ENCODE measurements at regions not wholly inside any gene's neighbourhood (a gene's known extent, or its start where the extent isn't known, plus 50 kb on each side); places are given as distances from the start of the nearest gene placed in this dataset.
"Not testable (repeated sequence)": the region's sequence is repeated elsewhere in the genome, so short reads cannot be mapped to it uniquely, and the experiment has no call there.

DNA sequence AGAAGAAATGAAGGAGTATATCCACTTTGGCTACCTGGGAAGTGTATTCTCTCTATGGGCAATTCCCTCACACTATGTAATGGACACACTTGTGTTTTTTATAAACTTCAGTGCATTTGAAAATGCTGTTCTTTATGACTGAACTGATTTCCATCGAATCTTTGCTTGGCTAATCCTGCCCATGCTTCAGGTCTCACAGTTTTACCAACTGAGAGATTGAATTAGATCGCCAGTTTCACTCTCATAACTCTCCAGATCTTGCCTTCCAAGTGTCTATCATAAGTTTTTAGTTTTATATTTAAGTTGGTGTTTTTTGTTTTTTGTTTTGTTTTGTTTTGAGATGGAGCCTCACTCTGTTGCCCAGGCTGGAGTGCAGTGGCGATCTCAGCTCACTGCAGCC is 73.5 kb upstream of the MBNL1 start:
- DNase-seq (ENCODE audit: low read depth): no peak

DNA sequence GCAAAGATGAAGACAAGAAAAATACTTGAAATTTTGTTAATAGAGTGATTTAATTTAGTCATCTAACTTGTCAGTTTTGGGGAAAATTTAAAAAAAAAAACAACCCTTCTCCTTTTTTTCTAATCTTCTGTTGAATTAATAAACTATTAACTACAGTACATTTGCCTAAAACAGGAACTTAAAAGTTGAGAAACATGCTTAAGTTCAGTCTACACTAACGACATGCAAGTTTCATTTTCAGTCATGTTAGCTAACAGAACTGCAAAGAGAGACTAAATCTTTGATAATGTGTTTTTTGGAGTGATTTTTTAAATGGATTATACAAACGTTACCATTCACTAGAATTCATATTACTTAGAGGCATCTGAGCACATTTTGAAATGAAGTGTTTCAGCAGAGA is 71.9 kb upstream of the MBNL1 start:
- DNase-seq (ENCODE audit: low read depth): no peak

DNA sequence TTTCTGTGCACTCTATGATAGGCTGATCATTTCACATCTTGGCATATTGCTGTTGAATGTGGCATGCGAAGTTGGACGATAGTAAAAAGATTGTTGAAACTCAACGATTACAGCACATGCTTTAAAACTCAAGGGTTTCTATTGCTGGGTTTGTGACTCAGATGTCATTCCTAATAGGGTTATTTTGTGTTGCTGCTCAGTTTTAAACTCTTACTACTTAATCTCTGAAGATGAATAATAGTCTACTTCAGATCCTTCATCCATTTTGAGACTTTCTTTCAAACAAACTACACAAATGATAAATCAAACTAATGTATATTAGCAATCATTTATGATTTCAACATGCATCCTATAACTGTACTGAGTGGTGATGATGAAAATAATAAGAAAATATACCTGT is 71.3 kb upstream of the MBNL1 start:
- no peak for DNase-seq (ENCODE audit: low read depth)

DNA sequence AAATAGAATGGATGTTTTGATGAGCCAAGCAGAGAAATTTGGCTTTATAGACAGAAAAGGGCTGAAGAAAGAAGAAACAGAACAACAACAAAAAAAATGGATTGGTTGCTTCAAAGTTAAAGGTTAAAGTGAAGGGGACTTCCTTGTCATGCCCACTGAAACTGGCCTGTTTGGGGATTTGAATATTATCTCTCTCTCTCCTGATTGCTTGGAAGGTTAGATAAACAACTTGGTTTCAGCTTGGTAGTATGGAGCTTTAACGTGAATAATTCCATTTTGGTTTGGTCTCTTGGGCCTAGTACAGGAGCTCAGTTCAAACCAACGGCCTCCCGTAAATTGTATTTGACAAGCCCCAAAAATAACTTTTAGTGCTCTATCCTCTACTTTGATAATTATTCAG is 70.8 kb upstream of the MBNL1 start:
- no peak for DNase-seq (ENCODE audit: low read depth)

DNA sequence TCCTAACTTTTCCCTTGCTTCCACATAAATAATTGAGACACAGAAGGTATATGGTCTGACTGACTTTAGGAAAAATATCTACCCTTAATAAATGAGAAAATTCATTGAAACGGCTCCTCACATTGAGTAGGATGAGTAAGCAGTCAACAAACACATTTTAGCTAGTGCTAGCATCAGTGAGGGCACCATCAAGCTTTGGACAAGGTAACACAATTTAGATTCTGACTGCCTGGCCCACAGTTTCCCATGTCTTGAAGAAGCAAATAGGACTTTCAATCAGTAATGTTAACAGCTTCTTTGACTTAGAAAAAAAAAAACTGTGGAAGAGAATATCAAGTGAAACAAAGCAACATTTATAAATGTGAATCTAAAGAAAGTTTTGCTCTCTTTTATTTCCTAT is 70.1 kb upstream of the MBNL1 start:
- DNase-seq (ENCODE audit: low read depth): no peak

DNA sequence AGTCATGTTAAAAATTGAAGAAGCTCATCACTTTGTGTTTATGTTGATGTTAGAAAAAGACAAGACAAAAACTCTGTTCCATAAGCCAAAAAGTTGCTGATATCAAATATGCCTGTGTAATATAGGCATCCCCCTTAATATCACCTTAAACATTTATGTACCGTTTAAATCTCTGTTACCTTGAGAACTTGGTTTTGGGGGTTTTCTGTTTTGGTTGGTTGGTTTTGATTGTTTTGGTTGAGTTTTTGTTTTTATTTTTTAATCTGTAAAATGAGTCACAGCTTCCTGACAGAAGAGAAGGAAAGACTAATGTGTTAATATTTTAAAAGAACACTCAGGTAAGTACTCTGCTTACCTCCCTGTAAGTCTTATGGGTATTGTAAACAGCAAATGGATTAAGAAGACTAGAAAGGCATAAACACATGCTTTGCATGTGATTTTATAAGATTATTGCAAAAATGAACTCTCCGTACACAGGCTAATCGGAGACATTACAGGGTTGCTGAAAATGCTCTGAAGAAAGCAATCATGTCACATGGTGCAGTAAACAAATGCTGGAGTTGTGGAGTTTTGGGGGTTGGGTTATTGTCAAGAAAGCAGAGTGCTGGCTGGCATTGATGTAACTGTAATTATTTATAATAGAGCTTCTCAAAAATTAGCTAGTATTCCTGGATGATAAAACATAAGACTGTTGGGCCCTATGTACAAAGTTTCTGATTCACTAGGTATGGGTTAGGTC is 69.5 kb upstream of the MBNL1 start:
- no peak for DNase-seq (ENCODE audit: low read depth)

DNA sequence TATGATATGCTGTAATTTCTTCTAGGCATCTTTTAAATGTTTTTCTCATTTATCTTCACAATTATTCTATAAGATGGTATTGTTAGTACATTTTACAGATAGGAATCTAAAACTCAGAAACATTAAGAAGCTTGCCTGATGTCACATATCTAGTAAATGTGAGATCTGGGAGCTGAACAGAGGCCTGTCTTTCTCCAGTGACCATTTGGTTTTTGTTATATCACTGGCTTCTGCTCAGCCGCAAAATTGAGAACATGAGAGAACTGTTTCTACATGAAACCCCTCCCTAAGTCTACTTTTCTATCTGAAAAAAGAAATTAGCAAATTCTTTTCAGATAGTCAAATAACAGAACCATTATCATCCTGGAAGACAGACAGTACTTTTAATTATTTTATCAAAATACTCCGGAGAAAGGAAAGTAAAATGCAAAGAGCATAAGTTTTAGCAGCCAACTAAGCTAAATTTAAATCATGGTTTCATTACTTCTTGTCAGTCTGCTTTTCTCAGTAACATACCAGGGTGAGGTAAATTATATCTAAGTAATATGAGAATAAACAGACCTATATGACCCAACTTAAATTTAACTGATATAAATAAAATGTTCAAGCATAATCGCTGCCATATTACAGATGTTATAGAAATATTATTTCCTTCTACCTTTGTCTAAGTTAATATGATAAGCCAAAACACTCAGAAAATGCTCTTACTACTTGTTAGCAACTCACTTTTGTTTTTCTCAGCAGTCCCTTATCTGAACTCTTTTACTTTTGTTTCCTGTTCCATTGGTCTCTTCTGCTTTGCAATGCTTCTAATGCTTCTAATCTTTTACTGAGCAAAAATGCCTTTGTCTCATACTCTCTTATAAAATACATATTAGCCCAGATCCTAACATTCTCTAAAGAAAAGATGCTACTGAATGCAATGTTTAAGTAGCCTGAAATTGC is 68.0 kb upstream of the MBNL1 start:
- DNase-seq (ENCODE audit: low read depth): no peak

DNA sequence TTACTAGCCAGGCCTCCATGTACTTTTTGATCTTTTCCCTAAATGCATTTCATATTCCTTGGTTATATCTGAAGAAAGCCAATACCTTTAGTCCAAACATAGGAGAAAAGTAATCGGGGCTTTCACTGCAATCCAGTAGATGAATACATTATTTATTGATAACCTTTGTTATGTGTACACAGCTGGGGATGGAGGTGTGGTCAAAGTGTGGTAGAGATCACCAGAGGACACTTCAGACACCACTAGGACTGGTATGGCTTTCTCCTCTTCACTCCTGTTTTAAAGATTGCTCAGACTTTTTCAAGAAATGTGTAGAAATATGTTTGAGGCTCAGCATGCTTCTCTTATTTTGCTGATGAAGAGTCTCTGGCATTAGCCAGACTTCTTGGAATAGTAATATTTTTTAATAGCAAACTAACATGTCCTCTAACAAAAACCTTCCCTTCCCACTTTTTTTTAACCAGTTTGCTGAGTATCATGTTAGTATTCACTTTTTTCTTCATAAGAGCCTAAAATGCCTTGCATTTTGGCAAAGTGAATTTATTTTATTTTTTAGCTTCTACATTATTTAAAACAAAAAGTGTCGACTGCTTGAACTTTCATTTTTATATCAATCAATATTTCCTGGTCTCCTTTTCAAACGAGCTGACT is 65.6 kb upstream of the MBNL1 start:
- no peak for DNase-seq (ENCODE audit: low read depth)

DNA sequence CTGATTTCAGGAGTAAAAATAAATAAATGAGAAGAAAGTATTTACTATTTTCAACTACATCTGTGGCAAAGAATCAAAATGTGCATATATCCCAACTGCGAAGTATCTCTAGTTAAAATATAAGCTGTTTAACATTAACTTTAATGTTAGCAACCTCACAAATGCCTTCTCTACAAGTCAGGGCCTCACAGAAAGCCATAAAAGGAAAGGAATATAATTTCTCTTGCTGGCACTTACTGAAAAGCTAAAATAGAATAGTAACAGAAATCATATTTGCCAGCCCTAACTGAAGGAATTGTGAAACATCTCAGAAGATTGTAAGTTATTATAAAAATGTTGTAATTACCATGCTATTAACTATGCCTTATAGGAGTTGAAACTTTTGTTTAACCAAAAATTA is 65.1 kb upstream of the MBNL1 start:
- DNase-seq (ENCODE audit: low read depth): no peak

DNA sequence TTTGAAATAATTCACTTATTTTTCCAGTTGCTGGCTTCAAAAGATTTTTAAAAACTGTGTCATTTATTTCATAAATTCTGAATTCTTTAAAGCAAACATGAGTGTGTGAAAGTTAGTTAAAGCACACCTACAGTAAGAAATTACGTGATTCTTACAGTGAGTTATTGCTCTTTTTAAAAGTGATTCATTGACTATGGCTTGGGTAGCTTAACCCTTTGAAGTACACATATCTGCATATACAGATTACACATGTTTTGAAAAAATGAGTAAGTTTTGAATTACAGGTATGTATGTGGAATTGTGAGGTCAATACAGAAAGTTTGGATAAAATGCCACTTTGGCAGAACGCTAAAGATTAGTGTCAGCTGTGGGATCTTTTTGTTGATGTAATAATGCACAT is 64.5 kb upstream of the MBNL1 start:
- no peak for DNase-seq (ENCODE audit: low read depth)

DNA sequence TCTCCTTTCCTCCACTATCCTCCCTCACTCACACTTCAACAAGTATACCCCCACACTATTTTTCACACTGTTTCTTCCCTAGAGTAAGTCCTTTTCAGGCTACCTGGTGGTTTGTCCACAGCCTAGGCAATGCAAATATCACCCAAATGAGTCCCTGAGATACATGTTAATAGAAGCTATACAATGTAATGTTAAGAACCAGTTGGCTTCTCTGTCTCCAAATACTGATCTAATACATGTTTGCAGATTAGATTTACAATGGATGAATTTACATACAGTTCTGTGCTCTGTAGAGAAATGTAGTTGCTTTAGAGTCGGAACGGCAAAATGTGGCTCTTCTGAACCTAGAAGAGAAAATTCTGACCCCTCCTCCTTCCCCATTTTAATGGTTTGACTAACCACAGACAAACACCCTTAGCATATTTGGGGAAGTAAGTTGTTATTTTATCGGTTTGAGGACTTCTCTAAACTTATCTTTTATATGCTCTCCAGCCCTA is 63.6 kb upstream of the MBNL1 start:
- DNase-seq (ENCODE audit: low read depth): no peak

DNA sequence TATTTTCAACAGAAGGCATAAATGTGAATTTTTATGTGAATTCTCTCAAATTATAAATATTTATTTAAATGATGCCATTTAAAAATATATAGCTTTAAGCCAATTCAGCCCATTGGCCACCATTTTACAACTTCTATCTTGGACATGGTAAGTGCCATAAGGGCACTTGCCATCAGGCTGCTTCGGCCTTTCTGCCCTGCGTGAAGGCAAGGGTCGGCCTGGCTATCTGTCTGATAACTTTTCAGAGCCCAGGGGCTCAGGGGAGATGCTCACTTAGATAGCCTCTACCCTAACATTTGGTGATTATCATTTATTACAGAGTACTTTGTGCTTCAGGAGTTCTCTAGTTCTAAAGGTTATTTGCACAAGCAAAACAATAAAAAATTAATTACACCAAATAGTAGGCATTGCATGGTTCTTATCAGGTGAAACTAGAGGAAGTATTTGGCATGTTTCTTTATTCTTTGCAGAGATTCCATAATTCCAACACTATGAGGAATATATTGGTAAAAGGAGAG is 62.4 kb upstream of the MBNL1 start:
- DNase-seq (ENCODE audit: low read depth): no peak

DNA sequence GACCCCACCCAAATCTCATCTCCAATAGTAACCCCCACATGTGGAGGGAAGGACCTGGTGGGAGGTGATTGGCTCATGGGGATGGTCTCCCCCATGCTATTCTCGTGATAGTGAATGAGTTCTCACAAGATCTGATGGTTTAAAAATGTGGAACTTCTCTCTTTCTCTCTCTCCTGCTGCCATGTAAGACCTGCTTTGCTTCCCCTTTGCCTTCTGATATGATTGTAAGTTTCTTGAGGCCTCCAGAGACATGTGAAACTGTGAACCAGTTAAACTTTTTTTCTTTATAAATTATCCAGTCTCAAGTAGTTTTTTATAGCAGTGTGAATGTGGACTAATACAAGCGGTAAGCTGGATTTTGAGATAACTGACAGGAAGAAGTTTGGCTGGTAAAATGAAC is 60.3 kb upstream of the MBNL1 start:
- DNase-seq (ENCODE audit: low read depth): no peak

DNA sequence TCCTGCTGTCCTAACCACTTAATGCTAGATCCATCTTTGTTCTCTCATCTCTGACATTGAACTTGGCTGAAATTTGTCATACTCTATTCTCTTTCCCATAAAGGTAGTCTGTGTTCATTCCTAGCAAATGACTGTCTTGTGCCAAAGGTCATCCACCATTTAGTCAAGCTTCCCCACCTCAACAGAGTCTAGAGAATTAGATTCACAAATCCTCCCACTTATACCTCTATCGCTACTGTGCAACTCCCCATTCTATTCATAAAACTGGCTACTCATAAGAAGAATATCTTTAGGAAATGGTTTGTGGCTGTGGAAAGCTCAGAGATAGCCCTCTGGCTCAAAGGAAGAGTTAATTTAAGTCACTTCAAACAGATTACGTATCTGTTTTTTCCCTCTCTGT is 59.7 kb upstream of the MBNL1 start:
- DNase-seq (ENCODE audit: low read depth): no peak

DNA sequence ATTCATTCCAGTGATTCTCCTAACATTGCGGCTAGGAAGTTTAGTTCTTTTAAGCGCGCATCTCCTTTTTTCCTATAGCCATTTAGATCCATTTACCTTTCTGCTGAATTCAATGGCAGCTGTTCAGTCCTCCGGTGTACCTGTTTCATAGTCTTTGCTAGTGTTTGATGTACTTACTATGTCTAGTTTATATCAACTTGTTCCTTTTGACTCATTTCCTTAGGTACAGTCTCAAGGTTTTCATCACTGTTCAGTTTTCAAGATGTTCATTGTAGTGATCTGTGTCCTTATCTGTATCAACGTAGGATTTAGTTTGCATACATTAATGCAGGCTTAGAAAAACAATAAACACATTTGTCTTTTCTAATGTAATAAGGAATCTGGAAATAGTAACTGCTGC is 59.0 kb upstream of the MBNL1 start:
- no peak for DNase-seq (ENCODE audit: low read depth)

DNA sequence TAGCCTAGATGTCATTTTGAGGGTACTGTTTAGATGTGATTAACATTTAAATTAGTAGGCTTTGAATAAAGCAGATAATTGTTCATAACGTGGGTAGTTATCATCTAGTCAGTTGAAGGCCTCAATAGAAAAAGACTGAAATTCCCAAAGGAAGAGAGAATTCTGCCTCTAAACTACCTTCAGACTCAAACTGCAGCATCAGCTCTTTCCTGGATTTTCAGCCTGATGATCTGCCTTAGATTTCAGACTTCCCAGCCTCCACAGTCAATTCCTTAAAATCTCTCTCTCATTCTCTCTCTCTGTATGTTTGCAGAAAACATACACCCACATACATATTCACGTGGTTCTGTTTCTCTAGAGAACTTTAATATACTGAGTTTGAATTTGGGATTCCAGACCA is 58.0 kb upstream of the MBNL1 start:
- no peak for DNase-seq (ENCODE audit: low read depth)

DNA sequence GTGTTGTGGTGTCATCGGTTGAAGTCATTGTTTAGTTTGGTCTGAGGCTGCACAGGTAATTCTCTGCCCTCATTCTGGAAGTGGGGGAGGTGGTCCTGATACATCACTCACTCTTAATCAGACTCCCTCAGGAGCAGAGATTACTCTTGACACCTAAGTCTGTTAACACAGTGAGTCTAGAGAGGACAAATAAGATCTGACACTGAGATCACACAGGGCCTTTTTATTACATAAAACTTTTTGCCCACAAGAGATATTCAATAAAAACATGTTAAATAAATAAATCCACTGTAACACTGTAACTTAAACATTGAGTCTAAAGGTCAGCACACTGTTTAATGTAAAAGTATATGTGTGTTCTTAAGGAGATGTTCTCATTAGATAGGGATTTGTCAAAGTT is 57.1 kb upstream of the MBNL1 start:
- no peak for DNase-seq (ENCODE audit: low read depth)

DNA sequence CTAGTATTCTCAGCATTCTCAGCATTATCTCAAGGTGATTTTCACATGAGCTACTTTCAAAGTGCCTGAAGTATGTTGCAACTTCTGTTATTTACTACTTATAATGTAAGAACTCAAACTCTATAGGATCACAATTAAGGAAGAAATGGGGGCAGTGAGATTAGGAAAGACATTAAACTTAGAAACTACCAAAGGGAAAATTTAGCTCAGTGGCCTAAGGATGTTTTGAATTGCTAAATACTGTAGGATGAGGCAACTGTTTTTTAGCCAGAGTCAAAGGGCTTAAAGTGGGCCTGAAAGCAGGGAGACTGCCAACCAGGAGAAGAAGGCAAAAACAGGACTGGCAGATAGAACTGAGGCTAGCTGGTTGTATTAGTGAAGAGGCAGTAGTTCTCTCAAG is 55.5 kb upstream of the MBNL1 start:
- DNase-seq (ENCODE audit: low read depth): no peak

DNA sequence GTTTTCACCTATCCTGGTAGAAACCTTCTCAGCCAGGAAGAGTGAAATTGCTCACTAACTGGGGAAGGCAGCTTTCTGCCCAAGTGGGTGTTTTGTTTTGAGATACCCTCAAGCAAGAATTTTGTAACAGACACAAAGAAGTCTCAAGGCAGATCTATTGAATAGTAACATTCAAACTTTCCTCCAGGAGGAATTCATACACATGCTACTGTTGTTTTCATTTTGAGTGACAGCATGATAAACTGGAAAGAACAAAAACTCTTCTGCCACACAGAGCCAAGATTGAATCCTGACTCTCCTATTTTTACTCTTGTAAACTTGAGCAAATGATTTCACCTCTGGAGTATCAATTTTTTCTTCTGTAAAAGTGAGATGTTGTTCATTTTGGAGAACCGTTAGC is 54.8 kb upstream of the MBNL1 start:
- DNase-seq (ENCODE audit: low read depth): no peak

DNA sequence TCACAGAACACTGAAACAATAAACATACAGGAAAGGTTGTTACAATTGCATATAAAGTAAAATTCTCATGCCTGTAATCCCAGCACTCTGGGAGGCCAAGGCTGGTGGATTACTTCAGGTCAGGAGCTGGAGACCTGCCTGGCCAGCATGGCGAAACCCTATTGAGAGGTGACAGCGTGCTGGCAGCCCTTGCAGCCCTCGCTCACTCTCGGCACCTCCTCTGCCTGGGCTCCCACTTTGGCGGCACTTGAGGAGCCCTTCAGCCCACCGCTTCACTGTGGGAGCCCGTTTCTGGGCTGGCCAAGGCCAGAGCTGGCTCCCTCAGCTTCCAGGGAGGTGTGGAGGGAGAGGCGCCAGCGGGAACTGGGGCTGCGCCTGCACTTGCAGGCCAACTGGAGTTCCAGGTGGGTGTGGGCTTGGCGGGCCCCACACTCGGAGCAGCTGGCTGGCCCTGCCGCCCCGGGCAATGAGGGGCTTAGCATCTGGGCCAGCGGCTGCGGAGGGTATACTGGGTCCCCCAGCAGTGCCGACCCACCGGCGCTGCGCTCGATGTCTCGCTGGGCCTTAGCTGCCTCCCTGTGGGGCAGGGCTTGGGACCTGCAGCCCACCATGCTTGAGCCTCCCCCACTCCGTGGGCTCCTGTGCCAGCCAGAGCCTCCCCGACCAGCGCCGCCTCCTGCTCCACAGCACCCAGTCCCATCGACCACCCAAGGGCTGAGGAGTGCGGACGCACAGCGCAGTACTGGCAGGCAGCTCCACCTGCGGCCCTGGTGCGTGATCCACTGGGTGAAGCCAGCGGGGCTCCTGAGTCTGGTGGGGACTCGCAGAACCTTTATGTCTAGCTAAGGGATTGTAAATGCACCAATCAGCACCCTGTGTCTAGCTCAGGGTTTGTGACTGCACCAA is 51.5 kb upstream of the MBNL1 start:
- DNase-seq (ENCODE audit: low read depth): not testable (repeated sequence)

DNA sequence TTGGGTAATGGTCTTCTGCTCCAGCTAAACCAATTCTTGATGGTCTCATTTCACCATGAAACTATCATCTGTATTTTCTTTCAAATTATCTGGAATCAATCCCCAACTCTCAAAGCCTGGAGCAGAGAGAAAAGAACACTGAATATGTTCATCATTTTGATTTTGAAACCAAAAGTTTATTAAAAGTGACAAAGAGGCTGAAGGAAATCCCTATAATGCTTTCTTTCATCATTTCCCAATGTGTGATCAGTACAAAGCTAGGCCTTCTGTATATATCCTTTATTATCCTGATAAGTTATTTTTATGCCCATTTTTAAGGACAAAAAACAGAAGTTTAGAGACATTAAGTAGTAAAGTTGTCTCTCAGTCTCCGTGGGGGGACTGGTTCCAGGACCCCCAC is 50.1 kb upstream of the MBNL1 start:
- no peak for DNase-seq (ENCODE audit: low read depth)
